Muscle of arm (tissue), 1 donor: ENCODE measurements at regions not wholly inside any gene's neighbourhood (a gene's known extent, or its start where the extent isn't known, plus 50 kb on each side); places are given as distances from the start of the nearest gene placed in this dataset.

ENCODE experiments used
- DNase-seq: peaks from one replicate; pipeline ENCODE4 v3.0.0-alpha.2; 2013

DNA sequence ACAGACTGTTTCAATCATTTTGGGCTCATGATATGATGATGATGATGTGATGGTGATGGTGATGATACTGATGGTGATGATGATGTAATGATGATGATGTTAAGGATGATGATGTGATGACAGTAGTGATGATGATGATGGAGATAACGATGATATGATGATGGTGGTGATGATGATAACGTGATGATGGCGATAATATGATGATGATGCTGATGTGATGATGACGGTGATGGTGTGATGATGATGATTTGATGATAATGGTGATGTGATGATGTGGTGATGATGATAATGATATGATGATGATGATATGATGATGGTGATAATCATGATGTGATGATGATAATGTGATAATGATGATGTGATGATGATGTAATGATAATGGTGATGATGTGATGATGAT is 612.6 kb downstream of the AACS start:
- DNase-seq = no peak

DNA sequence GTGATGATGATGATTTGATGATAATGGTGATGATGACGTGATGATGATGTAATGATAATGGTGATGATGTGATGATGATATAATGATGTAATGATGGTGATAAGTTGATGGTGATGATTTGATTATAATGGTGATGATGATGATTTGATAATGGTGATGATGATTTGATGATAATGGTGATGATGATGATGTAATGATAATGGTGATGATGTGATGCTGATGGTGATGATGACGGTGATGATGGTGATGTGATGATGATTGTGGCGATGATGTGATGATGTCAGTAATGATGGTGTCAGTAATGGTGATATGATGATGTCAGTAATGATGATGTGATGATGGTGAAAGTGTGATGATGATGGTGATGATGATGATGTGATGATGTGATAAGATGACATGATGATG is 613.4 kb downstream of the AACS start:
- DNase-seq = no peak

DNA sequence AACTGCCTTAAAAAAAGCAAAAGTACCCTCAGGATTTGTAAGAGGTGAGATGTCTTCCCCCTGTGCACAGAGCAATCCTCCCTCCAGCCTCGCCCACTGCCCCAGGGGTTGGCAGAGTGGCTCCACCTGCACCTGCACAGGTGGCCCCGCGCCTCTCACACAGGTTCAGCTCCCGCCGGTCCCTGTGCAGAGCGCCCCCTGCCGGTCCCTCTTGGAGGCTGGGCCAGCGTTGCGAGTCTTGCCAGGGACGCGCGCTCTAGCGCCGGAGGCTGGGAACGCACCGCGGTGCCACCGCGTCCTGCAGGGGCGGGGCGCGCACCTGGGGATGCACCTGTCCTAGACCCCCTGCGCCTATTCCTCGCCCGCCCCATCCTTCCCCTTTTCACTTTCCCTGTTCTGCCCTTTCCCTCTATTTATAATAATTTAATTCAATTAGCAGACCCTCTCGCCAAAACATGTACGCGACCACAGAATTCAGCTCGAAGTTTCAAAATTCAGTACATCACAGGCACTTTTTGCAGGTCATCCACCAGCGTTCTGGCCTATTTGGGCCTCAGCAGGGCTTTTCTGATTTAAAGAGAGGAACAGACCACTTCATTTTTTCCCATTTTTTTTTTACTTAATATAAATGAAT is 618.6 kb downstream of the AACS start:
- DNase-seq = no peak

DNA sequence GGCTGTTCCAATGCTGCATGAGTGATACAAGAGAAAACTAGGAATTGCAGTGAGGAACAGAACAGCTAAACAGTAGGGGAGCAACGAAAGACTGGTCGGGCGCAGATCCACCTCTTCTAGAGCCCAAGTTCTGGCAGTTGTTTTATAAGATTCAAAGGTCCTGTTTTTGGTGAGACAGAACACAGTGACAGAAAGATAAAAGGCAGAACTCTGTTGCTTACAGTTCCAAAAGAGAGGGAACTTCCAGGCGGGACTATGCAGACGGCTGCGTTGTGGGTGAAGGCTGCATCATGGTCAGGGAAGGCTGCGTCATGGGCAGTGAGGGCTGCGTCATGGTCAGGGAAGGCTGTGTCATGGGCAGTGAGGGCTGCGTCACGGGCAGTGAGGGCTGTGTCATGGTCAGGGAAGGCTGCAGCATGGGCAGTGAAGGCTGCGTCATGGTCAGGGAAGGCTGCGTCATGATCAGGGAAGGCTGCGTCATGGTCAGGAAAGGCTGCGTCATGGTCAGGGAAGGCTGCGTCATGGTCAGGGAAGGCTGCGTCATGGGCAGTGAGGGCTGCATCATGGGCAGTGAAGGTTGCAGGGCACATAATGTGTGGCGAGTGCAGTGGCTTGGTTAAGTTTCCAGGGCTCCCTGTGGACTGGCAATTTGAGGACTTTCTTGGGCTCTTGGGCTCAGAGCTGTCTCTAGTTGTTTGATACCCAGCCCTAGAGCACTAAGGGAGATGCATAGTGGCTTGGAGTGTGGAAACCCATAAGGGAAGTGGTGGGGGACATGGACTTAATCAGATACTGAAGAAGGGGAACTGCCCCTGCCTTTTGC is 619.9 kb downstream of the AACS start:
- no peak for DNase-seq

DNA sequence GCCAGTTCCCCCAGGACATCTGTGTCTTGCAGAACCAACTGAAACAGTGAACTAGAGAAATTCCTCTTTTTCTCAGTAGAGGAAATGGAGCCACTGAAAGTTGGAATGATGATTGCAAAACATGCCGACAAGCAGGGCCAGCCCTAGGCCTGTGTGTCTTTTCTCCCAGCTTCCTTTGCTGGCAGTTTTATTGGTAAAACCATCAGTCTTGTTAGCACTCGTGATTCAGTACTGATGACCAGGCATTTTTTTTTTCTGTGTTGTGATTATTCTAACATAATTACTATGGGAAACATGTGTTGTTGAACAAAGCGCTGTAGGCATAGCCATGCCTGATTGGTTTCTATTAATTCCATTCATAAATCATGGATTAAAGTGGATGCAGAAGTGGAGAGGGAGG is 620.7 kb downstream of the AACS start:
- no peak for DNase-seq

DNA sequence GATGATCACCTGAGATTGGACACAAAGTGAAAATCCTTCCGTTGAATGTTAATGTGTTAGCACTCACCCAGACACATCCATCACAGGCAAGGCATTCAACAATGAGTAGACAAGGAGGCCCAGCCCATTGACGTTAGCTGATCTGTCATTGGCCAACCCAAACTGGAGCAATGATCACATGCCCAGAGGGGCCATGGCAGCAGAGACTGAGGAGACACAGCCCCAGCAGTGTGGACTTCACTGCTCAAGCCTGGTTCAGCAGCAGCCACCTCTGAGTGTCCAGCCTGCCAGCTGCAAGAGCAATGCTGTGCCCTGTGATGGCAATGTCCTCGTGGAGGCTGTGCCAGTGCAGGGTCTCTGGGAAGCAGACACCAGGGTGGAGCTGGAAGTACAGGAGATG is 622.2 kb downstream of the AACS start:
- DNase-seq = no peak

DNA sequence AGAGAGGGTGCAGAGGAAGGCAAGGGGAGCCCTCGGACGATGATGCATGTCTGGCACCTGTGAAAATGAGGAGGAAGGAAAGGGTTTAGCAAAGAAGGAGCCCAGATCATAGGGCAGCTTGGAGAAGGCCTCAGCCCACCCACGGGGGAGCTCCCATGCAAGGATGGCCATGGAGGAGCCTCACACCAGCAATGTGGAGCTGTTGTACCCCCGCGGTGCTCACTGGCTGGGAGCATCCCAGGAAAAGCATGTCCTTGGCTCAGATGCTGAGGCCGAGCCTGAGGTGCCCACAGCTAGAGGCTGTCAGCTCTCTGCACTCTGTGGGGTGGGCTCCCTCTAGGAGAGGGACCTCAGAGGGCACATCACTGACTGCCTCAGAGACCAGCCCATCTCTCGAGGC is 622.6 kb downstream of the AACS start:
- DNase-seq = no peak

DNA sequence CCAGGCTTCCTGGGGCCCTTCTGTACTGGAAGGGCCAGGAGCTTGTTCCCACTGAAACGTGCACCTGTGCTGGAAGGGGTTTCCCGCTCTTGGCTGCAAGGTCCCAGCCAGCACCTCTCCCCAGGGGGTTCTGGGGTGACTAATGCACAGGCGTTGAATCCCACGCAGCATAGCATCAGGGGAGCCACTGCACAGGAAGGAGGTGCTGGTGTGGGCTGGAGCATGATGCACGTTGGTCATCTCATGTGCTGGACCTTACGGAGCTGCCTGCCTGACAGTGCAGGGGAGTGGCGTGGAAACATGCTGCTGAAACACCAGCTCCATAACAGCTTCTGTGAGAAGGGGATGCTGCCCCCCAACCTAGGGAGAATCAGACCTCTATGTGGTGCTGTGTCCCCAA is 623.0 kb downstream of the AACS start:
- no peak for DNase-seq

DNA sequence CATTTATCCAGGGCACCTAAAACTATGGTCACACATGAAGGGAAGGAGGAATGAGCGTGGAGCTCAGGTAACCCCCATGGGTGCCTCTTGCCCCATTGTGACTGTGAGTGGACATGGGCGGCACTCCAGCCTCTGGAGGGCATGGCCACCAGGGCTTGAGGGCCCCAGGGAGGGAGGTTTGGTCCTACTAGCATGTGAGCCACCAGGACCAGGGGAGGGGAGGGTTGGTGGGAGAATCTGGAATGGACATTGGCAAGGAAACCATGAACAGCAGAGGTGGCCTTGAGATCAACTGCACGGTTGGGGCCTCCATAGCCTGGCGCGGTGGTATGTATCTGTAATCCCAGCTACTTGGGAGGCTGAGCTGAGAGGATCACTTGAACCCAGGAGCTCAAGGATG is 623.6 kb downstream of the AACS start:
- no peak for DNase-seq

DNA sequence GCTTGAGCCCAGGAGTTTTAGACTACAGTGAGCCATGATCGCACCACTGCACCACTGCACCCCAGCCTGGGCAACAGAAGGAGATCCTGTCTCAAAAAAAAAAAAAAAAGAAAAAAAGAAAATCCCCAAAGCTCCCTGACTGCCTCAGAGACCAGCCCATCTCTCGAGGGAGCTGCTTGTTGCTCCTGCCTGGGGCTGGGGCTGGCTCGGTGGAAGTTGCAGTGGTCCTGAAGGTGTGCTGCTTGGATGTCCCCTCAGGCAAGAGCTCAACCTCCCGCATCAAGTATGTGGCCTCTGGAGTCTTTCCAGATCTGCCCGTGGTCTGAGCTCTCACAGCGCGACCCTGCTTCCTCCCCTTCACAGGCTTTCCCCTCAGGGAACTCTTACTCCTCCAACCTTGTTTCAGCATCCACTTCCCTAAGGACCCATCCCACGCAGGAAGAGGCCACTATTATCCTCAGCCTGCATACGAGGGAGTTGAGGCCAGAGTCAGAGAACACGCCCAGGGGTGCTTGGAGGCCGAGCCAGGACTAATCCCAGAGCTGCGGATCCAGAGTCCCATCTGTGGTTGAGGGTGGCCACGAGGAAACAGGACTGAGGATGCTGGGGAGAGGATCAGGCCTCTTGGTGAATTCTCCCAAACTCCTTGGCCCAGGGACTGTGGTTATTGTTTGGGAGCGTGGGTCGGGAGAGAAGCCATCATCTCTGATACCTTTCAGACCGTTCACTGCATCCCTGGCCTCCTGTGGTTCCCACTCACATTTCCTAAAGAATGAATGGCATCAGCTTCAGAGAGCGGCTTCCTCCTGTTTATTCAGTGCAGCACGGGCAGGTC is 624.6 kb downstream of the AACS start:
- DNase-seq = no peak

DNA sequence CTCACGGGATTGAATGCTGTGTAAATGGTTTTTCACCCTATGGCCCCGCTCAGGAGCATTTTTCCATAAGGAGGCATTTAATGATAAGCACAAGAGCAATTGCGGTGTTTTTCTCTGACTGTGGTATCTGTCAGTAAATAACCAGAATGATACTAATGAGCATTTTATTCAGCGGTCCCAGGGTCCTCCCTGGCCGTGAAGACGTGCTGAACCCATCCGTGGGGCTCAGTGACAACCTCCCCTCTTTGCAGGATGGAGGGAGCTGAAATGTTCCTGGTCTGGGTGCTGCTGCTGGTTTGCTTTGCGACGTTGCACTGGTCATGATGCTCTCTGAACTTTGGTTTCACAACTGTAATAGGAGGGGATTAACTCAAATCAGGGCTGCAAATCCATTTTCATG is 625.6 kb downstream of the AACS start:
- no peak for DNase-seq

DNA sequence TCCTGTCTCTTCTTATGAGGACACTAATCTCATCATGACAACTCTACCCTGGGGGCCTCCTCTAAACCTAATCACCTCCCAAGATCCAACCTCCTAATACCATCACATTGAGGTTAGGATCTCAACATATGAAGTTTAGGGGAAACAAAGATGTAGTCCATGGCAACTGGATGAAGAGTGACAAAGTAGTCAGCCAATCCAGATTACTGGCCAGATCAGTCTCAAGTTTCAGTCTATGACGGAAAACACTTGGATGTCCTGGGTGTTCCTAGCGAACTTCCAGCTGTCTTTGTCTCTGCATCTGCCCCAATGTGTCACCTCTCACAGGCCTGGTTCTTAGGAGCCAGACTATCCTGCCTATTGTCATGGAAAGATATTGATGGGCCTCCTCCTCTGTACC is 630.8 kb downstream of the AACS start:
- no peak for DNase-seq

DNA sequence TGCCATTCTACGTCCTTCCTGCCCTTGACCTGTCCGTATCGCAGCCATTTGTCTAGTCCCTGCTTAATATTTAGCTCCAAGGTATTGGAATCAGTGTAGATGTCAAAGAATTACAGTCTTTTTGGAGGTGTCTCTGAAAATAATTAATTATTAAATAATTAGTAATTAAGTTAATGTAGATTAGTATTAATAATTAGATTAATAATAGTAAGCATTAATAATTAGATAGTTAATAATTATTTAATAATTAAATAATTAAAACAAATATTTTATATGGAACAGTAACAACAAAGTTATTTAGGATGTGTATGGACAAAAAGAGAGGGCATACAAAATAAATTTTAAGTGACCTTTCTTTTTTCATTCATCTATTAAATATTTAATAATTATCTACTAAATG is 639.6 kb downstream of the AACS start:
- DNase-seq = no peak

DNA sequence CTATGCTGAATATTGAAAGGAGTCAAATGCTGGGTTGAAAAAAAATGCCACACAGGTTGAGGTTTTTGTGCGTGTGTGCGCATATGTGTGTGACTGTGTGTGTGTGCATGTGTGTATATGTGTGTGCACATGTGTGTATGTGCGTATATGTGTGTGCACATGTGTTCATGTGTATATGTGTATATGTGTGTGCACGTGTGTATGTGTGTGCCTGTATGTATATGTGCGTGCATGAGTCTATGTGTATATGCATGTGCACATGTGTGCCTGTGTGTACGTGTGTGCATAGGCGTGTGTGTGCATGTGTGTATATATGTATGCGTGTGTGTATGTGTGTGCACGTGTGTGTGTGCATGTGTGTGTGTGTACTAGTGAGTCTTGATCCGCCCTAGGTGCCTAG is 655.7 kb downstream of the AACS start:
- DNase-seq = no peak

DNA sequence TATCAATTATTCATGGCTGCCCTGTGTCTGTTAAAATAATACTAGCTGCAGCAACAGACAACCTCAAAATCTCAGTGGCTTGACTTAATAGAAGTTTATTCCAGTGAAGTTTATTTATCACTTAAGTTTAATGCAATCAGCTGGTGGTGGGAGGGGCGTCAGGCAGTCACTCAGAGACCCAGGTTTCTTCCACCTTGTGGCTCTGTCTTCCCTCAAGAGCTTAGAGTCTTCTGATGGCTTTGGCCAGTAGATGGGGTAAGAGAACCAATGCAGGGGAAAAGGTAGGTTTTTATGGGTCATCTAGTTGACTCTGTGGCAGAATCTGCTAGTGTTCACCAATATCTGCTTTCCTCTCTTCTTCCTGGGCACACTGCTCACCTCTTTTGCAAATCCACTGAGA is 668.9 kb downstream of the AACS start:
- DNase-seq = no peak

DNA sequence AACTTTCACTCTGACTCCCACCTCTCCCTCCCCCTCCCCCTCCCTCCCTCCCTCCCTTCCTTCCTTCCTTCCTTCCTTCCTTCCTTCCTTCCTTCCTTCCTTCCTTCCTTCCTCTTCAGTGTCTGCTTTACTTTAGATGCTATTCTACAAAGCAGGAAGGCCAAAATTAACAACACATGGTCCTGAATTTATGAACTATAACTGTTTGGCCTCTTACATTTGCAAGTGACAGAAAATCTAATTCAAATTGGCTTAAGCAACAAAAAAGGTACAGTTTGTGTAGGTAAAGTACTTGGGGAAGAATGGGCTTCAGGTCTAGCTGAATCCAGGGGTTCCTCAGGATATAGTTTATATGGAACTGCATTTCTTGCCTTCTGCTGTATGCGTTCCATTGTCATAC is 673.0 kb downstream of the AACS start:
- no peak for DNase-seq

DNA sequence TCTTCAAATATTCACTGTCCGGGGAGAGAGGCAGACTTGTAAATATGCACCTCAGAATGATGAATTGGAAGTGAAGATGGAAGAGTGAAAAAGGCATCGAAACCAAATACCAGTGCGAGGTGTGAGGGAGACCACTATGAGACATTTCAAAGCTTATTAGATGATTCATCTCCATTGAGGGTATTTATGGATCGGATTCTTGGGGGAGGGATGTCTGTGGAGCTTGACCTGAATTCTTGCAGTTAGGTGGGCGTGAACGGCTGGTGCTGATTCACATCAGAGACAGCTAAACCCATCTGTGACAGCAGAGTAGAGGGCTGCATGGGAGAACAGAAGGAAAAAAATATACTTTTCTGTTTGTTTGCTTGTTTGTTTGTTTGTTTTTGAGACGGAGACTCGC is 677.2 kb downstream of the AACS start:
- no peak for DNase-seq

DNA sequence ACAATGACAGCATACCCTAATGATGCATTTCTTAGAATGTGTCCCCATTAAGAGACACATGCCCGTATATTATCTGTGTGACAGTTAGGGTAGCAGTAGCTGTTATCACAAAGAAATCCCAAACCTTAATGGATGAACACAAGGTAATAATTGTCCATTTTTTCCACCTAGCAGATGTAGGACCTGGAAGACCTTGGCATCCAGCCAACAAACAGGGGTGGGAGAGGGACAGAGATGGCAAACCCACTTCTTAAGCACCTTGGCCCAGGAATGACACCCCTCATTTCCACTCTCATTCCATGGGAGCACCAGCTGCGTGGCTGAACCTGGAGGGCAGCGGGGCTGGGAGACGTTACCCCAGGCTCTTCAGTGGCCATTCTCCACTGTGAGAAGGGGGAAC is 679.0 kb downstream of the AACS start:
- no peak for DNase-seq

DNA sequence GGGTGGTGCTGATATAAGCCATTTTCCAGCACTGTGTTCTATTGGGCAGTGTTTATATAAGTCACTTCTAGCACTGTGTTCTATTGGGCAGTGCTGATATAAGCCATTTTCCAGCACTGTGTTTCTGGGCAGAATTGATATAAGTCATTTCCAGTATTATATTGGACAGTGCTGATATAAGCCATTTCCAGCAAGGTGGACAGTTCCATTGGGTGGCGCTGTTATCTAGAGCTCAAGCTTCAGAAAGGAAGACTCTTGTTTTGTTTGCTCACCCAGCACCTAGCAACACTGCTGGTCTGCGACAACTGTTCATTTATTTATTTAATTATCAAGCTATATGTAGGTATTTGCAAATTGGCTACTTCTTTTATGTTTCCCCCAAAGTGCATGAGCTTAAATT is 690.3 kb downstream of the AACS start:
- no peak for DNase-seq

DNA sequence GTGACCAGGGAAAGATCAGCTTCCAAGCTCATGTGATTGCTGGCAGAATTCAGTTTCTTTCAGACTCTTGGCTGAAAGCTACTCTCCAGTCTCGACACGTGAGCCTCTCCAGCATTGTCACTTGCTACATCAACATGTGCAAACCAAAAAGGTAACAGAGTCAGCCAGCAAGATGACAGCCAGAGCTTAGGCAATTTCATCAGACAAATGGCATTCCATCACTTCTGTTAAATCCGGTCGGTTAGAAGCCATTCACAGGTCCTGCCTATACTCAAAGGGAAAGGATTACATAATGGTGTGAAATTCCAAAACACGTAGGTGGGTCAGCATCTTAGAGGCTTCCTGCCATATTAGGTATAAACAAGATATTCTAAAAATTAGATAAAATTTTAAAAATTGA is 700.9 kb downstream of the AACS start:
- no peak for DNase-seq

DNA sequence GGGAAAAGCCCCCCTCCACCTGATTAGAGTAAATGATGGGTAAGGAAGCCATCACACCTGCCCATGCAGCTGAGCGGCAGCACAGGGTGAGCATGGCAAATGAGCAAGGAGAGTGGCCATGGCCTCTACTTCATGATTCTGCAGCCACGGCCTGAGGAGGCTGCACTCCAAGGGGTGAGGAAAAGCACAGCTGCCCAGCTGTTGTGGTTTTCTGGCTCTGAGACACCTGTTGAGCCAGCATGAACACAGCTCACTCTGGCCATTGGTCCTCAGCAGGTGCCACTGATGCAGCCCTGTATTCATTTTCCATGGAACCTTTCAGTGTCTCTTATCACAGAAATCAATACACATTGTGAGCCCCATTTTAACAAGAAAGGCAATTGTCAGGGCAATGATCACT is 707.2 kb downstream of the AACS start:
- DNase-seq = no peak

DNA sequence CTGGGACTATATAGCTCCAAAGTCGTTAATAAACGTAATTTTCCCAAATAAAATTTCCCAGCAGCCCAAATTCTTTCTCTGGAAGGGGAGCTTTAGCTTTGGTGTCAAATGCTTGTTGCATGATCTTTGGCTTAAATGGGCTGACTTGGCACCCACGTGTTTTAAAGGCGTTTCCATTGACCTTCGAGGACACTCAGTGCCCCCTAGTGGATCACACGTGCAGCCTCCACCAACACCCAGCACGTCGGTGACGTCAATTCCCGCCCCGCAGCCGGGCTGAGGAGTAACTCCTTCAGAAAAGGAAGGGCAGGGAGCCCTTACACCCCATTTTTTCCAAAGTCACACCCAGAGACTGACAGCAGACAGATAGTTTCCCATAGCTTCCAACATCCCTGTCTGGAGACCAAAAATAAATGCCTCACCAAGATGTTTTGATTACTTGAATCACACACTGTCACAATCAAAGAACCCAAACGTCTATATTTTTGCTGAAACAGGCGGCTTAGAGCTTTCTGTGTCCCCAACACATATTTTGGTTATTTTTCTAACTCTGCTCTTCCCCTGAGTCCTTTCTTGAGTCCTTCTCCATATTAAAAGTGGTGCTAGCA is 707.9 kb downstream of the AACS start:
- no peak for DNase-seq

DNA sequence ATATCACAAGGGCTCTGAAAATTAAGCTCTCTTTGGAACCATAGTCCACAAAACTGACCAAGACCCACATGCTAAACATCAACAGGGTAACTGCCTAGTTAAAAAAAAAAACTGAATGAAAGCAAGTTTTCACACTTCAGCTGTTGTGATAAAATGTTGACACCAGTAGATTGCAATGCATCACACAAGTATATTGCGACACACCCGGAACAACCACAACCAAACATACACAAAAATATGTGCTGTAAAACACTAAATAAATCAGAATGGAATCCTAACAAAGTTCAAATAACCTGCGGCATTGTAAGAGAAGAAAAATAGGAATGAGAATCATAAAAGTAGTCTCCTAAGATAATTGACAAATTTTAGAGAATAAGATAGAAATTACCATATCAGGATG is 710.3 kb downstream of the AACS start:
- no peak for DNase-seq
